T-helper 1 cell (primary cell): ENCODE measurements at regions not wholly inside any gene's neighbourhood (a gene's known extent, or its start where the extent isn't known, plus 50 kb on each side); places are given as distances from the start of the nearest gene placed in this dataset.

Experiments
- DNase-seq, 5 donors: peaks; one replicate each; pipeline ENCODE4 v3.0.0-alpha.2; 2012 to 2020

GRCh38 chr13:97562962-97563361 lies 129.0 kb downstream of the RAP2A start:
- DNase-seq: no peak

- no peak for DNase-seq
Measured at GRCh38 chr13:97564956-97565355, 131.0 kb downstream of the RAP2A start.

- DNase-seq: no peak
Measured at GRCh38 chr13:97565906-97566305, 131.9 kb downstream of the RAP2A start.

DNA sequence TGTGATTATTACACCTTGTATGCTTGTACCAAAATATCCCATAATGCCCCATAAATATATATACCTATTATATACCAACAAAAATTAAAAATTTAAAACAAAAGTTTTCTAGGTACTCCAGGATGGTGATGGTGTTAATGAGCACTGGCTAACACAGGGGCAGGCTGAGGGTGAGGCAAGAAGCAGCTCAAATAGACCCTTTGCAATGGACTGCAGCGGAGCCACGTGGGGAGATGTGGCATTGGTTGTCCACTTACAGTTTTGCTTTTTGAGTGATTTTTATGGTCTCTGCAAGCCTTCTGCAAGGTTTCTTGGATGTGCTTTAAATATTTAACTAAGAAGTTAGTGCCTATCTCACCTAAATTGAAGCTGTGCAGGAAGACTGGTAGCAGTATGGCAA lies 132.9 kb downstream of the RAP2A start:
- no peak for DNase-seq

DNA sequence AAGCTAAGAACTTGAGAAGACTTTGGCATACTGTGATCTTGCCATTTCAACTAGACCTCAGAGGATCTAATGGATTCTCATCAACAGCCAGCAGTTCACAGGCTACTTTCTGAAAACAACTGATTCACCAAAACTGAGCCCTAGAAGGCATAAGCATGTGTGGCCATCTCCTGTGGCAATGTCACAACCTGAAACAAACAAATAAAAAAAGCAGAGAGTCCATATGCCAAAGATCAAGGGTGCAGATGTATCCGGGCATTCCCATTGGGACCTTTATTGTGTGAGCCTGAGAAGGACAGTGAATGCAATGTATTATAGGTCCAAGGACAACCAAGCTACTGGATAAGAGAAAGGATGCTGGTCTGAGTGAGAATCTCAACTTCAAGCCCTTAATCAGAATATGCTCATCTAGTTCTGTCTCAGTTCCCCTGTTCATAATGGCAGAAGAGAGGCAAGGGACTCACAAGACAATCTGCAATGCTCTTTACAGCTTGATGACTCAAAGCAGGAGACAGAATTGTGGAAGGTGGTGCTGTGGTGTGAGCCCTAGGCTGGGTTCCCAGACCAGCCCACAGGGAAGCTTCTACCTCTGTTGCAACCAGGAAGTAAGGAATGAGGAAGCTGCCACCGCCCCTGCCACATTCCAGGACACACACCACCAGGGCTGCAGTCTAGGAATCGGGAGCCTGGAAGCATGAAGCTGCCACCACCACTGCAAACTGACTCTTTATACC lies 133.7 kb downstream of the RAP2A start:
- DNase-seq: no peak

- DNase-seq: no peak
Measured at GRCh38 chr13:97568850-97569249, 134.9 kb downstream of the RAP2A start.

- no peak for DNase-seq
Measured at GRCh38 chr13:97569841-97570240, 135.9 kb downstream of the RAP2A start.

DNA sequence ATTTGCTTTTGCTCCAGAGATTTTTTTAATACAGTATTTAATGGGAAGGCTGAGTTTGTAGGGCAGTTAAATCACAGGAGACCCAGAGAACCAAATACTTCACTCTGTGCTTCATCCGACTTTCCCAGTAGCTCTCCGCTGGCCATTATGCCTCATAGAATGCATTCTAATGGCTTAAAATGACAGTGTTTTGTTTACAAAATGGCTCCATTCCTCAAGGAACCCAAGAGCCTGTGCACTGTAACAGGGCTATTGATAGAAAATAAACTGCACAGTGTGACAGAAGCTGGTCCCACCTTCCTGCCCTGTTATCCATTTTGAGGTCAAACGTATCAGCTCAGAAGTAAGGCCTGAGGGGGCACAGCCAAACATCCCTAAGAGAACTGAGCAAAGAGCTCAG lies 136.5 kb downstream of the RAP2A start:
- DNase-seq: no peak

GRCh38 chr13:97573011-97573410 lies 139.0 kb downstream of the RAP2A start:
- DNase-seq: no peak

- DNase-seq: no peak
Measured at GRCh38 chr13:97574926-97575325, 141.0 kb downstream of the RAP2A start.

DNA sequence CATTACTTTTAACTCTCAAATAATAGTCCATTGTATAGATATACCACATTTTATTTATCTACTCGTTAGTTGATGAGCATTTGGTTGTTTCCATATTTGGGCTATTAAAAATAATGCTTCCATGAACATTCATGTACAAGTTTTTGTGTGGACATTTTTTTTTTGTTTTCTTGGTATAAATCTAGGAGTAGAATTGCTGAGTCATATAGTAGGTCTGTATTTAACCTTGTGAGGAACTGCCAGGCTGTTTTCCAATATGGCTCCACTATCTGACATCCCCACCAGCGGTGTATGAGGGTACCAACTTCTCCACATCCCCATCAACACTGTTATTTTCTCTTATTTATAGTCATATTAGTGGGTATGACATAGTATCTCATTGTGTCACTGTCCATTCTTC lies 143.1 kb downstream of the RAP2A start:
- DNase-seq: no peak

DNA sequence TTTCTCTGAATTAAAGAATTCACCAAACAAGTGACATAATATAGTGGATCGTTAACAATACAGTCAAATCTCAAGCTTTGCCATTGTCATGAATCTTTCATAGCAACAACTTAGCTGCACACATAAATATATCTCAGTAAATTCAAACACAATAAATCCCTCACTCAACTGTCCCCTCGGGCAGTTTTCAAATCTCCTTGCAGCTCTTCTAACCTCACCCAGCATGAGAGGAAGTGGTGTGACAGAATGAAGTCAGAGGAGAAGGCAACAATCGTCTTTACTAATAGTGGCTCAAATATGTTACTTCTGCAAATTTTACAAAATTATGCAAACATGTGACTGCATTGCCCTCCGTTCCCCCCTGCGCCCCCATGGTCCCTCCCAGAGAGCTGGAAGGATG lies 148.2 kb downstream of the RAP2A start:
- no peak for DNase-seq

DNA sequence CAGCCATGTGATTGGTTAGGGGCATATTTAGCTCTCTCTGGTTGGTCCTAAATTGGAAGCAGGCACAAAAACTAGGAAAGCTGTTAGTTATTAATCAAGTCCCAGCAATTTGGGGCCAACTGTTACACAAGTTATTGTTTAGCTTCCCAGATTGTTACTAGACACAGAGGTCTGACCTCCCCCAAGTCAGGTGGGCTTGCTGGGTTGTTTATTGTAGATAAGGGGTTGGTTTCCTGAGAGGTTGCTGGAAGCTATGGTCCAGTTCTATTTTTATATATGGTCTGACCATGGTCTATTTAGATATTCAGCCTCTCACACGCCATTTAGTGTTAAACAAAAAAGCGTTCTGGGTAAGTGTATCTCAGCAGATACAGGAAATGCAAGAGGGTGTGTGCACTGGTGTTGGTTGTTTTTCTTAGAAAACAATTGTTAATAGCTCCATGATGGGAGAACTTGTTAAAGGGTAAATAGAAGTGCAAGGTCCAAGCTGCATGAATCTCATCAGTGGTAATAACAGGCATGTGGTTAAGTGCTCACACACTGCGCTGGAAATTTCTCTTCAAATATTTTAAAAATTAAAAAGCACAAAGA lies 150.0 kb downstream of the RAP2A start:
- DNase-seq: no peak

- no peak for DNase-seq
Measured at GRCh38 chr13:97586941-97587340, 153.0 kb downstream of the RAP2A start.

DNA sequence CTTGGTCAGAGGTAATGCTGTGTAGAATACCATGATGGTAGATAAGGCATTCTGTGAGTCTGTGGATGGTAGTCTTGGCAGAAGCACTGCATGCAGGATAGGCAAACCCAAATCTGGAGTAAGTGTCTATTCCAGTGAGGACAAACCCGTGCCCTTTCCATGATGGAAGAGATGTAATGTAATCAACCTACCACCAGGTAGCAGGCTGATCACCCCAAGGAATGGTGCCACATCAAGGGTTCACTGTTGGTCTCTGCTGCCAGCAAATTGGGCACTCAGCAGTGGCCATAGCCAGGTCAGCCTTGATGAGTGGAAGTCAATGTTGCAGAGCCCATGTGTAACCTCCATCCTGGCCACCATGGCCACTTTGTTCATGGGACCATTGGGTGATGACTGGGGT lies 155.0 kb downstream of the RAP2A start:
- DNase-seq: no peak

DNA sequence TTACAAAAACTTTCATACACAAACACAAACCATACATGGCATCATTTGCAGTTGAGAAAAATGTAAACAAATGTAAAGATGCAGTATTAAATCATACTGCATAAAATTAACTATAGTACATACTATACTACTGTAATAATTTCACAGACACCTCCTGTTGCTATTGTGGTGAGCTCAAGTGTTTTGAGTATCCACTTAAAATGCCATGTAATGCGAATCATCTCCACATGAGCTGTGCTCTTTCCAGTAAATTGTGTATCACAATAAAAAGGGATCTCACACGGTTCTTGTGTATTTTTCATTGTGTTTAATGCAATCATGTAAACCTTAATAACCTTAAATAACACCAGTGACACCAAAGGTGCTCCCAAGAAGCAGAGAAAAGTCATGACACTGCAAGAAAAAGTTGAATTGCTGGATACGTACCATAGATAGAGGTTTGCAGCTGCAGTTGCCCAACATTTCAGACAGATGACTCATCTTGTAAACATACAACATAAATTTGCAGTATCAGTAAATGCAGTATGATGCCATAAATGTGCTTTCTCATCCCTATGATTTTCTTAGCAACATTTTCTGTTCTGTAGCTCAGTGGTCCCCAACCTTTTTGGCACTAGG lies 166.6 kb downstream of the RAP2A start:
- no peak for DNase-seq

DNA sequence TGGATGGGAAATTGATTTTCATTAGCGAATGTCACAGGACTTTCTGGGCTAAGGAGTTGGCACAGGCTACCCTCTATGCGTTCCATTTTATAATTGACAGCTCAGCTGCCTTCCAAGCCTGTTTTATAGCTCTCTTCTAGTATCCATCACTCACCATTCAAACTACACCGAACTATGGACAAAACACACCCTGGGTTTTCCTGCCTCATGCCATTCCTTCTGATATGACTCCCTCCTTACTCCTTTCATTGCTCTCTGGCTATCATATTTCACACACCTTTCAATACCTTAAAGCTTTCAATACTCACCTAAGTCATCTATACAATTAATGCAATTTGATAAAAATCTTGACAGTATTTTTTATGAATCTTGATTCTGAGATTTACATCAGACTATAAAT lies 181.3 kb downstream of the RAP2A start:
- no peak for DNase-seq

GRCh38 chr13:97616385-97616784 lies 182.4 kb downstream of the RAP2A start:
- DNase-seq: no peak

- no peak for DNase-seq
Measured at GRCh38 chr13:97621025-97621424, 187.1 kb downstream of the RAP2A start.

DNA sequence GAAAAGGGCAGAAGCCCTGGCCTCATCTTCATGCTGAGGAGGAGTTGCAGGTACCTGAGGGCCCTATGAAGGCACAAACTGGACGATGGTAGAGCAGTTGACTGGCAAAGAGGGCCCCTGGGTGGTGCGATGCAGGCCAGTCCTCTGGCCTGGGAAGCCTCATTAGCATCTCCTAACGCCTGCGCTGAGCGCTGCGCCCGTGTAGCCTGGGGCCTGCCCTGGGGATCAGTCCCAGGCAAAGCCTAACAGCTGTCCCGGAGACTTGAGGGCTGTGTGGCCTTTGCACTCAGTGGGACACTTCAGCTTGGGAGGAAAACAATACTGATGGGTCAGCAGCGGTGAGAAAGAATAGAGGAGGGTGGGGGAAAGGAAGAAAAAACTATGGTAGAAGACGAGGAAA lies 187.7 kb downstream of the RAP2A start:
- no peak for DNase-seq

DNA sequence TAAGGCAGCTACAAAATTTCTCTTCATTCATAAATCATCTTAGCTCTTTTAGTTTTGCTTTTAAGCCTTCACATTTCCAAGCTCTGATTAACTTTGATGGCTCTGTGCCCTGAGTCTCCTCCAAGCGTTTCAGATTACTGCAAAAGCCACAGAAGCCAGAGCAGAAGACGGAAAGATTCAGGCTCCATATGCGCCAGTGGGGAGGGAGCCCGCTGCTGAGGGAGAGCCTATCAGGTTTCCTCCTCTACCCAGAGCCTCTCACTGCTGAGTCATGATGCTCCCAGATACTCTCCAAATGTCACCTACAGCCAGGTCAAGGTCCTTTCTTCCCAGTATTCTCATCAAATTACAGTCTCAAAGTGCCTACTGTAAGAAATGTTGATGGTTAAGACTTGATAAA lies 193.6 kb downstream of the RAP2A start:
- no peak for DNase-seq

DNA sequence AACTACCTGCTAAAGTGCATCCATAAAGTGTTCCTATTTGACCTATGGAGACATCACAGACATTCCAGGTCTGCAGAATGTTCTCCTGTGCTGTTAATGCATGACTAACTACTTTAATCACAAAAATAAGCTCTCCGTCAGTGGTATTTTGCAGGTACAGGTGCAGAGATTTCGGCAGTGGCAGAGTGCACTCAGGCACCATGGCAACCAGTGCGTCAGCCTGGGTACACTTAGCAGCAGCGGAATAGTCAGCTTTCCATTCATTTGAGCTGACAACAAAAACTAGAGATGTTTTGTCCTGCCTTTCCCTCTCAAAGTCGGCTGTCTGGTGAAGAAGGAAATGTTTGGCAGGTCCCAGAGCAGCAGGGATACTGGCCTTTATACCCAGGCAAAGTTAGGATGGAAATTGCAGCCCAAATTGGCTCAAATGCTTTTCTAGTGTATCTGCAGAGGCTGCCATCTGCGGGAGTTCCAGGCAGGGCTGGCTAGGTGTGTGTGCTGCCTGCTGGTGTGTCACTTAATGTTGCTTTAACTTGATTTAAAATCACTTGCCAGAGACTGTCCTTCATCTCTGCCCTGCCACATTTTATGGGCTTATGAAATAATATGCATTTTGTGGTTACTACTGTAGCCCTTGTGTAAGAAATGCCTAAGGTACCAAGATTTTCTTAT lies 195.8 kb downstream of the RAP2A start:
- DNase-seq: no peak

- DNase-seq: no peak
Measured at GRCh38 chr13:97630725-97631124, 196.8 kb downstream of the RAP2A start.

DNA sequence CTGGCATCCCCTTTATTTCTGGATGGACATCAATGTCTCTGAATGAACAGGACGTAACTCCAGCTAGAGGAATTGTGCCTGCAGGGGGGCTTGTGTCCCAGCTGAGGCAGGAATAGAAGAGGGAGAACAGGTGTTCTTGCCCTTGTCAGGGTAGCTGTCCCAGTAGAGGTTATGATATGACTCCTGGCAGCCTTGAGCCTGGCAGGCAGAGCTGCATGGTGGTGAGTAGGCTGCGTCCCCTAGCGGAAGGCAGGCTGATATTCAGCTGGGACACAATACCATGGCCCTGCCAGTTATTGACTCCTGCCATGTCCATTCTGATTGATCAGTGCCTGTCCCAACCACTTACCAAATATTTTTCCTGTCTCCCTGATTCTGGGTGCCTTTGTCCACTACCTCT lies 197.2 kb downstream of the RAP2A start:
- DNase-seq: no peak
